Stromal cell of bone marrow (primary cell): ENCODE measurements at regions not wholly inside any gene's neighbourhood (a gene's known extent, or its start where the extent isn't known, plus 50 kb on each side); places are given as distances from the start of the nearest gene placed in this dataset.
"Not testable (repeated sequence)": the region's sequence is repeated elsewhere in the genome, so short reads cannot be mapped to it uniquely, and the experiment has no call there.

Experiments used
- DNase-seq: peaks from one replicate; pipeline ENCODE4 v3.0.0-alpha.2; 2012; ENCODE audit warnings: low read depth

- DNase-seq = no peak
Observed at GRCh38 chr6:165008971-165009370, 300.4 kb downstream of the C6orf118 start.

- DNase-seq = no peak
Observed at GRCh38 chr6:165002866-165003265, 306.5 kb downstream of the C6orf118 start.

GRCh38 chr6:165002358-165002757 is 307.0 kb downstream of the C6orf118 start:
- DNase-seq = no peak

- no peak for DNase-seq
Observed at GRCh38 chr6:165001502-165002157, 307.8 kb downstream of the C6orf118 start.

DNA sequence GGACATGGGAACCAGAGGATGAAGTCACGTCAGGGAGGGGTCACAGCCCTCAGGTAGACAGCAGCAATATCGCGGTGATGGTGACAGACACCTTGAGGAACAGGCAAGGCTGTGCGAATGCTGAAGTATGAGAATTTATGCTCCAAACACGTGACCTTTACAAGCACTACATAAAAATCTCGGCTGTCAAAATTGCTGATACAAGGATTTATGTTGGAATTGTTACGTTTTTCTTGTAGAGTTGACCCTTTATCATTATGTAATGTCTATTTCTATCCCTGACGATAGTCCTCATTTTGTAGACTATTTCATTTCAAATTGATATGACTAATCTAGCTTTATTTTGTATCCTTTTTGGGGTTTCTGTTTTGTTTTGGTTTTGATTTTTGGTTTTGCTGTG is 311.1 kb downstream of the C6orf118 start:
- no peak for DNase-seq

- DNase-seq = no peak
Observed at GRCh38 chr6:164996838-164997237, 312.6 kb downstream of the C6orf118 start.

- DNase-seq = no peak
Observed at GRCh38 chr6:164991573-164991972, 317.8 kb downstream of the C6orf118 start.

GRCh38 chr6:164990901-164991300 is 318.5 kb downstream of the C6orf118 start:
- DNase-seq = no peak

- DNase-seq = no peak
Observed at GRCh38 chr6:164982389-164982788, 327.0 kb downstream of the C6orf118 start.

DNA sequence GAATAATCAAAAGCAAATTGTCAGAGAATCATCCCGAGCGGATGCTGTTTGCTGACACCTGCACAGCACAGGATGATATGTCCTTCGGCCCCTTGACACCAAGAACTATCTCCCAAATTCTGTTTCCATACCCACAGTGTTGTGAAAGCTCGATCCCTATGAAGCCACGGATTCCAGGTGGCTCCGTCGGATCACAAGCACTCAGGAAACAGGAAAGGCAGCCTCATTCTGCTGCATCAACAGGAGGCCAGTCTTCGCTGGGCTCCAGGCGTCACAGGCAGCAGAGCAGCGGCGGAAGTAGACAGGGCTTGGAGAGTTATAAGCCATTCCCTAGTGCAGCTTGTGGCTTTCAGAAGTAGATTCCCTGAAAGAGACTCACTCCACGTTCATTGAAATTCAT is 342.3 kb downstream of the C6orf118 start:
- no peak for DNase-seq

GRCh38 chr6:164962805-164963204 is 346.6 kb downstream of the C6orf118 start:
- no peak for DNase-seq

DNA sequence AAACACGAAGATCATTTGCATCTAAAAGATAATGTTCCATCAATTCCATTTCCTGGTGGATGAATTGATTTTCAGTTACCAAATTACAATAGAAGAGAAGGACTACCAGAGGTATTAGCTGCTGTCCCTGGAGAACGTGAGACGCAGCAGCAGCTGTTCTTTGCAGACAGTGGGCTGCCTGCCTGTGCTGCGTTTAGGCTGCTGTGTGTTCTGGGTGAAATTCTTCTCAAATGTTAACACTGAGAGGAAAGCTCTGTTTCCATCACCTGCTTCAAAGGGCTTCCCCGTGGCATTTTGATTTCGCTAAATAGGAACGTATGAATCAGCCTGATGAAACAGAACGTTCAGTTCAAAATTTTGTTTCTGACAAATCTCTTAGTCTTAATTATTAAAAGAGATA is 362.2 kb downstream of the C6orf118 start:
- no peak for DNase-seq

GRCh38 chr6:164942271-164942670 is 367.1 kb downstream of the C6orf118 start:
- no peak for DNase-seq

DNA sequence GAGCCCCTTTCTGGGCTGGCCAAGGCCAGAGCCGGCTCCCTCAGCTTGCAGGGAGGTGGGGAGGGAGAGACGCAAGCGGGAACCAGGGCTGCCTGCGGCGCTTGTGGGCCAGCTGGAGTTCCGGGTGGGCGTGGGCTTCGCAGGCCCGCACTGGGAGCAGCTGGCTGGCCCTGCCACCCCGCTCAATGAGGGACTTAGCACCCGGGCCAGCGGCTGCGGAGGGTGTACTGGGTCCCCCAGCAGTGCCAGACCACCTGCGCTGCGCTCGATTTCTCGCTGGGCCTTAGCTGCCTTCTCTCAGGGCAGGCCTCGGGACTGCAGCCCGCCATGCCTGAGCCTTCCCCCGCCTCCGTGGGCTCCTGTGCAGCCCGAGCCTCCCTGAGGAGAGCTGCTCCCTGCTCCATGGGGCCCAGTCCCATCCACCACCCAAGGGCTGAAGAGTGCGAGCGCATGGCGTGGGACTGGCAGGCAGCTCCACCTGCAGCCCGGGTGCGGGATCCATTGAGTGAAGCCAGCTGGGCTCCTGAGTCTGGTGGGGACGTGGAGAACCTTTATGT is 376.1 kb downstream of the C6orf118 start:
- not testable (repeated sequence) for DNase-seq

GRCh38 chr6:164929408-164929977 is 379.9 kb downstream of the C6orf118 start:
- DNase-seq = no peak

GRCh38 chr6:164928728-164929407 is 380.5 kb downstream of the C6orf118 start:
- no peak for DNase-seq

- DNase-seq = no peak
Observed at GRCh38 chr6:164928057-164928727, 381.2 kb downstream of the C6orf118 start.

DNA sequence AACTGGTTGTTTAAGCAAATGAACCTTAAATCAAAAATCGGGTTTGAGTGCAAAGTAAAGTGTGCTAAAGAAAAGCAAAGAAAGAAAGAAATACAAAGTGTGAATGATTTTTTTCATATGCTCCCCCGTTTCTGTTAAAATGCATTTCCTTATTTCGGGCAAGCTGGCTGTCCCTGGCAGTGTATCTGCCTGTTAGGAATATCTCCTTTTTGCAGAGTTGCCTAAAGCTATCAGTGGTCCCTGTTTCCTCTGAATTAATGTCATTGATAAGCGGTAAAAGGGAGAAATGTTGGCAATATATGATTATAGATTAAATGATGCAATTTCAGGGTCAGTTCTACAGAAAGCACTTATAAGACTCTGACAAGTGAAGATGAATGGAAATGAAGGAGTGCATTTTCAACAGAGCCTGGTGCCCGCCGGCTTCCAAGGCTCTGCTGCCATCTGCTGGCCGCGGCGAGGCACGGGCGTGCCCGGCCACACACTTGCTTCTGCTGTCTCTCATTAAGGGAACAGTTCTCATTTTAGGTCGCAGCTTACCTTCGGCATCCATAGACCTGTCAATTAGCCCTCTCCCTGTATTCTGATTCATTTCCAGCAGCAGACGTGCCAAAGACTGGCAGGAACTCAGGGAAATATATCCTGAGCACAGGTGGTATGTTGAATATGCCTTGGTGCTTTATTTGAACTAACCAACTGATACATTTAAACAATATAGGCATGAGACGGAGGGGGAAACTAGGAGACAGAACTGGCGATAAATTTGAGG is 381.9 kb downstream of the C6orf118 start:
- DNase-seq = peak; percentile 21

DNA sequence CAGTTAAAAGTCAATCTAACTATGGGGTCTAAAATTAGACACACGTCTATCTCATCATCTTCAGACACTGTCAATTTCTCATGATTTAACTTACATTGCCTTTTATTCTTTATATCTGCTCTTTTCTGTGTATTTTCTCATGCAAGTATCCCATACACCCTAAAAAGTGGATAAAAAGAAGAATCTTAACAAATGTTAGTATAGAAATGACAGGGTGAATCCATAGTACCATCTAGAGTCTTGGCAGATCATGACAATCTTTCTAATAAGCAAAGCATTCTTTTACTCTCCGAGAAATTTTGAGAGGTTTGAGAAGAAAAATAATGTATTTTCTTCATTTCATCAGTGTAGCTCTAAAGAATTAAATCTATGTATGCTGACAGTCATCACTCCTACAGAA is 382.7 kb downstream of the C6orf118 start:
- no peak for DNase-seq

GRCh38 chr6:164925681-164926530 is 383.5 kb downstream of the C6orf118 start:
- no peak for DNase-seq

DNA sequence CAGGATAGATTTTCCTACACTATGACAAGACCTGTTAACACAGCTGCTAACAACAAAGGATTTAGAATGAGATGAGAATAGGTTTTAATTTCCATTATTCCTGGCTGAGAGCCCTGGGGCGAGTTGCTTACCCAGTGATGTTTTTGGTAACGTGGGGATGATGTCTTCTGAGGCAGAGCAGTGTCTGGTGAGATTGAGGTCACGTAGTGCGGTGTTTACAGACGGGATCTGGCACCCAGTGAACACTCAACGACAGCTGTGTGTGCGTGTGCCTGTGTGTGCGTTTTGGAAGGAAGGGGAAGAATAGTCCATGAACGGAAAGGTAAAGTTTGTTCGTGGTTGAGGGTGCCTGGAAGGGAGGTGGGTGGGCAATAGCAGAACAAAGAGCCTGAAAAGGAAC is 384.7 kb downstream of the C6orf118 start:
- no peak for DNase-seq
